NCI-H526 treated with DMSO at 0.1 percent for 48 hours (cell line): ENCODE measurements at regions not wholly inside any gene's neighbourhood (a gene's known extent, or its start where the extent isn't known, plus 50 kb on each side); places are given as distances from the start of the nearest gene placed in this dataset.

ENCODE experiments used
- DNase-seq: peaks from one replicate; lab custom pipeline; 2025; lab: John Stamatoyannopoulos, UW

DNA sequence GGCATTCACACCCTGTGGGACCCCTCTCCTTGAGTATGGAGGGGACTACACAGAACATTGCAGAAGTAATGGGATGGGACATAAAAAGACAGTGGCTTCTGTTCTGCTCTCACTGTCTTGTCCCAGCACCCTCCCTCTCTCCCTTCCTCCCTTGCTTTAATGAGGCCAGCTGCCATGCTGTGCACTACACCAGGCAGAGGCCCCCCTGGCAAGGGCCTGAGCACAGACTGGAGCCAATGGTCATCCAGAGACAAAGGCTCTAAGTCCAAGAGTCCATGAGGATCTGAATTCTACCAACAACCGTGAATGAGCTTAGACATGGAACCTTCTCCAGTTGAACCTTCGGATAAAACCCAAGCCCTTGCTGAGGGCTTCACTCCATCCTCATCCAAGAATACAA, 263.0 kb downstream of the NDUFA10 start:
- no peak for DNase-seq

- DNase-seq = no peak
These were observed 264.5 kb downstream of the NDUFA10 start for GRCh38 chr2:239760596-239760995.

DNA sequence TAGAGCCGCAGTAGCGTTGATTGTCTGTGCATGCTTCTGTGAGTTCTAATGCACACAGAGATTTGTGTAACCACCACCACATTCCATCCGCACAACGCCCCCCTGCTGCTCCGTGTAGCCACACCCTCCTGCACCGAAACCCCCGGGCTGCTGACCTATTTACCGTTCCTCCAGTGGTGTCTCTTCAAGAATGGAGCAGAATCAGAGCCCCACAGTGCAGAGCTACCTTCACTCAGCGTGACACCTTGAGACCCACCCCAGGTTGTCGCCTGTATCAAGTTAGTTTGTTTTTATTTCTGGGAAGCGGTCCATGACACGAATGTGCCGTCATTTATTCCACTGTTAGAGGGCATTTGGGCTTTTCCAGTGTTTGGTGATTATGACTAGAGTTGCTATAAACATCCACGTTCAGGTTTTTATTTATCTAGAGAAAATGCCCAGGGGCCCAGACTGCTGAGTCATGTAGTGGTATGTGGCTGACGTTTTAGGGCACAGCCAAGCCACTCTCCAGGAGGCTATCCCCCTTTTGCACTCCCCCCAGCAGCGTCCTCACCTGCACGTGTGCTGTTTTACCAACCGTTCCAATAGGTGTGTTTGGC, 266.8 kb downstream of the NDUFA10 start:
- no peak for DNase-seq

GRCh38 chr2:239756790-239757760, 268.1 kb downstream of the NDUFA10 start:
- DNase-seq = no peak

- DNase-seq = no peak
These were observed 268.9 kb downstream of the NDUFA10 start for GRCh38 chr2:239756031-239756789.

GRCh38 chr2:239753401-239753837, 271.7 kb downstream of the NDUFA10 start:
- DNase-seq = no peak

DNA sequence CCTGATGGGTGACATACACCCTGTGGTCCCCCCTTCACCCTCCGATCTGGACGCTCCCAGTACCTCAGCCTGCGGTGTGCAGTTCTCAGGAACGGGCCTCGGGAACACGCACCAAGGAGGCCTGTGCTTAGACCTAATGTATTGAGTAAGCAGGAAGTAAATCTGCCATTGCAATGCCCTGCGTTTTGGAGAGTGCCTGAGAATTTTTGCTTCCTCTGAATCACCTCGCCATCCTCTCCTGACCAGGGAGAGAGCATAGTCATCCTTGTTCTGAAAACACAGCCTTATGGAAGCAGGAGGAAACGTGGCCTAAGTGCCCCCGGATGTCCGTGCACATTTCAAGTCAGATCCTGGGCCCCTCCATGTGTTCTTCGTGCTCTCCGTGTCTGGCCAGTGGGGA, 272.2 kb downstream of the NDUFA10 start:
- no peak for DNase-seq

GRCh38 chr2:239751679-239752355, 273.3 kb downstream of the NDUFA10 start:
- DNase-seq = no peak

- DNase-seq = no peak
These were observed 274.0 kb downstream of the NDUFA10 start for GRCh38 chr2:239750929-239751678.

- DNase-seq = no peak
These were observed 274.9 kb downstream of the NDUFA10 start for GRCh38 chr2:239750045-239750835.

GRCh38 chr2:239749272-239749873, 275.8 kb downstream of the NDUFA10 start:
- no peak for DNase-seq

DNA sequence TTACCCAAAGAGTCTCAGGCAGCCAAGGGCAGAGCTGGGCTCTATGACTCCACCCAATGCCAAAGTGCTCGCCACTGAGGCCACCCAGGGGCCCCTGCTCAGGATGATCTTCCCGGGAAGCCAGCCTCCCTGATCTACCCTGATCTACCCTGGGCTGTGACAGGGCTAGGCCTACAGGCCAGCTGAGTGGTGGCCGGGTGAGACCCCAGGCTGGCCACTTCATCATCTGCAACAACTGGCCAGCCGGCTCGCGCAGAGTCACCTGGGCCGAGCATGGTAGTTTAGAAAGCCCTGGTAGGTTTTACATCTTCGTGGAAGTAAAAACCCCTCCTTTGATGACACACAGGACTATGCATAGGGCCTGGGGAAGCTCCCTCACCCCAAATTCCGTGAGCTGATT, 276.3 kb downstream of the NDUFA10 start:
- DNase-seq = no peak

DNA sequence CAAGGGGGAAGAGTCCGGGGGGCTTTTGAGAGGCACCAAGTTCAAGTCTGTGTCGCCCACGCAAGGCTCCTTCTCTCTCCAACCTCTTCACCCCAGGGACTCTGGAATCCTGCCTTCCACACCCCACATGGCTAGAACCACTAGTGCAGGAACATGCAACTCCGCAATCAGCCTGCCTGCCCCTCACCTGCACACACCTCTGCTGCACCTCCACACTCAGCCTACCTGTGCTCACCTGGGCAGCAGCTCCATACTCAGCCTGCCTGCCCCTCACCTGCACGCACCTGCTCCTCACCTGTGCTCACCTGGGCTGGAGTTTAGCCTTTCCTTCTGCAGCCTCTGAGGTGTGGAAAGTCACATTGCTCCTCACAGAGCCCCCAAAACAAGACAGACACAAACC, 277.4 kb downstream of the NDUFA10 start:
- no peak for DNase-seq

DNA sequence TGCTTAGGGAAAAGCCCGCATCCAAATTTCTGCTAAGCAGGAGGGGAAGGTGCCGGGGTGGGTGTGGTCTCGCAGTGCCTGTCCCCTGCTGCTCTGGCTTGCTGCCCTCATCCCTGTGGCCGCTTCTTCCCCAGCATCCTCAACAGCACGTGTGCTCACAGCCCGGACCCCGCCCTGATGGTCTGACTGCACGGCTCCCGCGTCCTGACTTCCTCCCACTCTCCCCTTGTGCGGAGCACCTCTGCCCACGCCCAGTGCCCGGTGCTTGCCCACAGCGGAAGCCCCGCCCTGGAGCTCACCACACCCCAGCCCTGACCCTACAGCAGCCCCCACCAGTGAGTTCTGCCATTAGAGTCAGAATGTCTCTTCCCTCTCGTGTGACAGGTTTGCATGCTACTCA, 277.9 kb downstream of the NDUFA10 start:
- DNase-seq = no peak

GRCh38 chr2:239746559-239747246, 278.4 kb downstream of the NDUFA10 start:
- DNase-seq = no peak

GRCh38 chr2:239745386-239746227, 279.5 kb downstream of the NDUFA10 start:
- DNase-seq = no peak

GRCh38 chr2:239744706-239745340, 280.3 kb downstream of the NDUFA10 start:
- DNase-seq = no peak

GRCh38 chr2:239743206-239743605, 281.9 kb downstream of the NDUFA10 start:
- no peak for DNase-seq
